Upper lobe of left lung (tissue), 6 donors: ENCODE measurements at regions not wholly inside any gene's neighbourhood (a gene's known extent, or its start where the extent isn't known, plus 50 kb on each side); places are given as distances from the start of the nearest gene placed in this dataset.

Experiments used
- ATAC-seq, 2 donors: fragments of 200-7000 bp; cut with Tn5 transposase; one replicate each; pipeline ENCODE4 v1.9.1; 2022; ENCODE audit warnings: mild to moderate bottlenecking in 2 of 2, moderate library complexity in 2 of 2; ENCODE audit not compliant: low FRiP score in 2 of 2
- DNase-seq, 2 donors: peaks; one replicate each; pipeline ENCODE4 v3.0.0-alpha.2; 2019 to 2020
- H3K27ac ChIP-seq, 4 donors: fragments of 200-600 bp; sonication (generic); one replicate each; pipeline ENCODE4 v1.5.1; 2016 to 2019
- H3K27me3 ChIP-seq, 4 donors: fragments of 200-600 bp; sonication (generic); one replicate each; pipeline ENCODE4 v1.5.1; 2017 to 2019
- H3K36me3 ChIP-seq, 4 donors: fragments of 200-600 bp; sonication (generic); one replicate each; pipeline ENCODE4 v1.5.1; 2016 to 2019
- H3K4me1 ChIP-seq, 4 donors: fragments of 200-600 bp; sonication (generic); one replicate each; pipeline ENCODE4 v1.5.1; 2018 to 2019
- H3K4me3 ChIP-seq, 4 donors: fragments of 200-600 bp; sonication (generic); one replicate each; pipeline ENCODE4 v1.5.1; 2017 to 2019; ENCODE audit warnings: mild to moderate bottlenecking in 2 of 4, moderate library complexity in 1 of 4
- H3K9me3 ChIP-seq, 4 donors: fragments of 200-600 bp; sonication (generic); one replicate each; pipeline ENCODE4 v1.5.1; 2018 to 2019
- CTCF ChIP-seq, 6 experiments: fragments of 450-650 bp in 4 of 6; fragments of 200-600 bp in 2 of 6; sonication (generic) in 2 of 6; IDR thresholded peaks; one replicate each; pipeline ENCODE4 v1.5.1; 2016 to 2019; ENCODE audit warnings: antibody characterized with exemption in 6 of 6
- EP300 ChIP-seq, 4 donors: sonication (generic); formaldehyde crosslinking; IDR thresholded peaks; one replicate each; pipeline ENCODE4 v1.5.1; 2017; ENCODE audit warnings: antibody characterized with exemption in 4 of 4, control low read depth in 2 of 4
- POLR2A ChIP-seq, 4 donors: fragments of 450-650 bp; IDR thresholded peaks; one replicate each; pipeline ENCODE4 v1.5.1; 2016 to 2017; ENCODE audit warnings: antibody characterized with exemption in 4 of 4, mild to moderate bottlenecking in 2 of 4
- POLR2AphosphoS5 ChIP-seq, 2 donors: sonication (generic); formaldehyde crosslinking; IDR thresholded peaks; one replicate each; pipeline ENCODE4 v1.5.1; 2017; ENCODE audit warnings: antibody characterized with exemption in 2 of 2
- WGBS, 2 donors: methylation state at CpG; one replicate each; pipeline ENCODE4 v1.1.5; 2017 to 2018; 5-methylcytosine and 5-hydroxymethylcytosine counted together
- donor health status: DM: no; HTN: no; CAD: no; lungs with moderate emphysema.
- donor health status: DM: no; HTN: yes; CAD: no; lungs with severe emphysema.

- Histone ChIP-seq H3K27me3 (no peaks in the 10 kb centered on the region), H3K4me1 (no peaks in the 10 kb centered on the region), H3K36me3 (no peaks in the 10 kb centered on the region), H3K27ac (no peak overlapping the region), H3K9me3 (peaks cover 0 to 4% (median 1%) of the 10 kb centered on the region in 4 donors), H3K4me3 (no peak overlapping the region)
- no peak for TF ChIP-seq CTCF (IDR thresholded peaks at IDR 0.05)
- no peak for TF ChIP-seq EP300 (IDR thresholded peaks at IDR 0.05)
- TF ChIP-seq POLR2AphosphoS5 (IDR thresholded peaks at IDR 0.05), result no peak
- no peak for TF ChIP-seq POLR2A (IDR thresholded peaks at IDR 0.05)
- ATAC-seq (no peak), DNase-seq (no peak)
- 91 to 92% methylated on average over 9 of the region's 9 CpGs for WGBS, 2 donors
These were observed 440.4 kb downstream of the COG6 start for GRCh38 chr13:40095695-40096356.

GRCh38 chr13:40096357-40096901 lies 441.0 kb downstream of the COG6 start:
- peaks cover 0 to 4% (median 1%) of the 10 kb centered on the region in 4 donors for H3K9me3 ChIP-seq
- TF ChIP-seq POLR2AphosphoS5 (IDR thresholded peaks at IDR 0.05) (no peak), EP300 (IDR thresholded peaks at IDR 0.05) (no peak), POLR2A (IDR thresholded peaks at IDR 0.05) (no peak)
- no peaks in the 10 kb centered on the region for H3K4me1 ChIP-seq
- DNase-seq (no peak), ATAC-seq (no peak)
- no peaks in the 10 kb centered on the region for H3K27me3 ChIP-seq
- no peaks in the 10 kb centered on the region for H3K36me3 ChIP-seq
- H3K27ac ChIP-seq, result no peak overlapping the region
- H3K4me3 ChIP-seq, result no peak overlapping the region
- 81 to 82% methylated on average over 4 of the region's 4 CpGs for WGBS, 2 donors

- no peak overlapping the region for H3K27ac ChIP-seq
- no peaks in the 10 kb centered on the region for H3K27me3 ChIP-seq
- TF ChIP-seq EP300 (IDR thresholded peaks at IDR 0.05) (no peak), POLR2A (IDR thresholded peaks at IDR 0.05) (no peak), CTCF (IDR thresholded peaks at IDR 0.05) (no peak), POLR2AphosphoS5 (IDR thresholded peaks at IDR 0.05) (no peak)
- H3K4me3 ChIP-seq, result no peak overlapping the region
- DNase-seq (no peak), ATAC-seq (no peak)
- H3K4me1 ChIP-seq, result no peaks in the 10 kb centered on the region
- peaks cover 0 to 4% (median 1%) of the 10 kb centered on the region in 4 donors for H3K9me3 ChIP-seq
- H3K36me3 ChIP-seq, result no peaks in the 10 kb centered on the region
- 91 to 96% methylated on average over 4 to 7 of the region's 7 CpGs for WGBS, 2 donors
These were observed 442.8 kb downstream of the COG6 start for GRCh38 chr13:40098246-40098645.

GRCh38 chr13:40101708-40102359 lies 446.4 kb downstream of the COG6 start:
- WGBS, 2 donors, result 91 to 96% methylated on average over 3 of the region's 3 CpGs
- no peak overlapping the region for H3K4me3 ChIP-seq
- no peak for TF ChIP-seq EP300 (IDR thresholded peaks at IDR 0.05)
- no peak for TF ChIP-seq POLR2AphosphoS5 (IDR thresholded peaks at IDR 0.05)
- TF ChIP-seq CTCF (IDR thresholded peaks at IDR 0.05), result no peak
- no peaks in the 10 kb centered on the region for H3K27me3 ChIP-seq
- DNase-seq, result no peak
- no peaks in the 10 kb centered on the region for H3K36me3 ChIP-seq
- no peak for ATAC-seq
- no peak overlapping the region for H3K27ac ChIP-seq
- no peaks in the 10 kb centered on the region for H3K4me1 ChIP-seq
- H3K9me3 ChIP-seq, result peaks cover 0 to 4% (median 1%) of the 10 kb centered on the region in 4 donors

GRCh38 chr13:40102360-40102727 lies 446.9 kb downstream of the COG6 start:
- DNase-seq (no peak), ATAC-seq (no peak)
- WGBS, 2 donors, result 89 to 90% methylated on average over 3 of the region's 3 CpGs
- H3K4me3 ChIP-seq, result no peak overlapping the region
- no peak overlapping the region for H3K27ac ChIP-seq
- H3K27me3 ChIP-seq, result no peaks in the 10 kb centered on the region
- TF ChIP-seq EP300 (IDR thresholded peaks at IDR 0.05), result no peak
- no peak for TF ChIP-seq CTCF (IDR thresholded peaks at IDR 0.05)
- TF ChIP-seq POLR2A (IDR thresholded peaks at IDR 0.05), result no peak
- TF ChIP-seq POLR2AphosphoS5 (IDR thresholded peaks at IDR 0.05), result no peak
- no peaks in the 10 kb centered on the region for H3K36me3 ChIP-seq
- no peaks in the 10 kb centered on the region for H3K4me1 ChIP-seq
- H3K9me3 ChIP-seq, result peaks cover 0 to 4% (median 1%) of the 10 kb centered on the region in 4 donors
